Activated effector memory CD4-positive, alpha-beta T cell treated with Interleukin-2 at 50 U/mL for 16 hours (primary cell): ENCODE measurements at regions not wholly inside any gene's neighbourhood (a gene's known extent, or its start where the extent isn't known, plus 50 kb on each side); places are given as distances from the start of the nearest gene placed in this dataset.

Experiments used
- DNase-seq: peaks from one replicate; pipeline ENCODE4 v3.0.0-alpha.2; 2020

- no peak for DNase-seq
Observed at GRCh38 chr2:144333143-144333555, 186.8 kb downstream of the ZEB2 start.

- peak; percentile 87 for DNase-seq
Observed at GRCh38 chr2:144332356-144333142, 187.4 kb downstream of the ZEB2 start.

- DNase-seq, result no peak
Observed at GRCh38 chr2:144331674-144332355, 188.1 kb downstream of the ZEB2 start.

GRCh38 chr2:144330951-144331673 lies 188.8 kb downstream of the ZEB2 start:
- no peak for DNase-seq

- no peak for DNase-seq
Observed at GRCh38 chr2:144329472-144329871, 190.4 kb downstream of the ZEB2 start.

GRCh38 chr2:144328938-144329337 lies 191.0 kb downstream of the ZEB2 start:
- no peak for DNase-seq

- DNase-seq, result no peak
Observed at GRCh38 chr2:144326825-144327224, 193.1 kb downstream of the ZEB2 start.

GRCh38 chr2:144325086-144325485 lies 194.8 kb downstream of the ZEB2 start:
- no peak for DNase-seq

- no peak for DNase-seq
Observed at GRCh38 chr2:144324446-144325045, 195.4 kb downstream of the ZEB2 start.

- no peak for DNase-seq
Observed at GRCh38 chr2:144323946-144324345, 196.0 kb downstream of the ZEB2 start.

GRCh38 chr2:144322379-144322778 lies 197.5 kb downstream of the ZEB2 start:
- DNase-seq, result no peak

GRCh38 chr2:144320491-144320890 lies 199.4 kb downstream of the ZEB2 start:
- peak; percentile 39 for DNase-seq

GRCh38 chr2:144317071-144317738 lies 202.7 kb downstream of the ZEB2 start:
- no peak for DNase-seq

- no peak for DNase-seq
Observed at GRCh38 chr2:144310889-144311608, 208.9 kb downstream of the ZEB2 start.

- no peak for DNase-seq
Observed at GRCh38 chr2:144310484-144310883, 209.4 kb downstream of the ZEB2 start.

GRCh38 chr2:144307711-144308110 lies 212.2 kb downstream of the ZEB2 start:
- no peak for DNase-seq

- DNase-seq, result no peak
Observed at GRCh38 chr2:144304202-144304601, 215.7 kb downstream of the ZEB2 start.

GRCh38 chr2:144300632-144301031 lies 219.3 kb downstream of the ZEB2 start:
- DNase-seq, result no peak

- DNase-seq, result no peak
Observed at GRCh38 chr2:144290276-144290675, 229.6 kb downstream of the ZEB2 start.

- DNase-seq, result no peak
Observed at GRCh38 chr2:144288438-144288837, 231.5 kb downstream of the ZEB2 start.

GRCh38 chr2:144285324-144285723 lies 234.6 kb downstream of the ZEB2 start:
- no peak for DNase-seq

GRCh38 chr2:144281476-144281875 lies 238.4 kb downstream of the ZEB2 start:
- DNase-seq, result no peak
